ENCODE measurements at regions not wholly inside any gene's neighbourhood (a gene's known extent, or its start where the extent isn't known, plus 50 kb on each side); places are given as distances from the start of the nearest gene placed in this dataset.

GRCh38 chr10:56090914-56091540 is 270.0 kb downstream of the ZWINT start:
- no peaks in the 10 kb centered on the region for H3K9me3 ChIP-seq
- no peak overlapping the region for H3K4me3 ChIP-seq
- no peaks in the 10 kb centered on the region for H3K27me3 ChIP-seq (ENCODE audit: low read depth)
- no peaks in the 10 kb centered on the region for H3K4me1 ChIP-seq
- no peak for DNase-seq (ENCODE audit: low spot score in 2 of 2)
- H3K36me3 ChIP-seq (replicated peaks) = no peaks in the 10 kb centered on the region
- in situ Hi-C loops (cut with MboI; ENCODE audit: low sequenced_read_pairs) = no loop called here

DNA sequence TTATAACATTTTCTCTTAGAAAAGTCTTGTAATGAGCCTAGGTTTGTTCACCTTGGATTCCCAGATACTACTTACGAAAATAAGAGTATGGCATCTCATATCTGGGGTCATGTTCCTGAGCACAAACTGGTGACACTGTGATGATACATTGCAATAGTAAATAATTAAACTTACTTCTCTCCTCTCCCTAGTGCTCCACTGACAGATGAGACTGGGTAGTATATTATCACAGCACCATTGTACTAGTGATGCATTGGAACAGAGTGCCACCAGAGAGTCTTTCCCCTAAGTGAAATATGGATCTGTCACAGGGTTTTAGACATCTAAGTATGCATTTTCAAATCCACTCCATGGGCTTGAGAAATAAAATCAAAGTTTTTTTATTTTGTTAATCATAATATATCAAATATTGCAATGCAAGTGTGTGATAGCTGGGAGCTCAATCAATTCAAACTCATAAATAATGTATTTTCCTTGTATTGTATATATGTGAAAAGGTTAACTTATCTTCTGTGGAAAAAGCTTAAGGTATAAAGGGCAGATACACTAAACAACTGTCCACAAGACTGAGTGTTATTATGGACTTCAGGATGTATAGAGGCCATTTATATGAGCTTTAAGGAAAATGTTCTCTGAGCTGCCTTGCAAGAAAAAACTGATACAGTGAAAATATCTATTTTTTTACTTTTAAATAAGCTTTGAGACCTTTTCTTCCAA is 275.5 kb downstream of the ZWINT start:
- no peaks in the 10 kb centered on the region for H3K27me3 ChIP-seq (ENCODE audit: low read depth)
- in situ Hi-C loops (cut with MboI; ENCODE audit: low sequenced_read_pairs) = no loop called here
- no peaks in the 10 kb centered on the region for H3K36me3 ChIP-seq (replicated peaks)
- H3K4me3 ChIP-seq = no peak overlapping the region
- no peaks in the 10 kb centered on the region for H3K4me1 ChIP-seq
- DNase-seq (ENCODE audit: low spot score in 2 of 2) = no peak
- H3K9me3 ChIP-seq = no peaks in the 10 kb centered on the region

- Histone ChIP-seq H3K27me3 (ENCODE audit: low read depth) (no peaks in the 10 kb centered on the region), H3K9me3 (no peaks in the 10 kb centered on the region)
- in situ Hi-C loops (cut with MboI; ENCODE audit: low sequenced_read_pairs) = no loop called here
Measured at GRCh38 chr10:56082169-56082568, 278.9 kb downstream of the ZWINT start.

GRCh38 chr10:56068473-56069263 is 292.4 kb downstream of the ZWINT start:
- Histone ChIP-seq H3K9me3 (no peaks in the 10 kb centered on the region), H3K4me1 (no peaks in the 10 kb centered on the region), H3K27me3 (ENCODE audit: low read depth) (no peaks in the 10 kb centered on the region; the same call in 1 of the 2 replicates), H3K36me3 (replicated peaks) (no peaks in the 10 kb centered on the region), H3K4me3 (no peak overlapping the region)
- in situ Hi-C loops (cut with MboI; ENCODE audit: low sequenced_read_pairs) = no loop called here
- no peak for DNase-seq (ENCODE audit: low spot score in 2 of 2)

More at GRCh38 chr10:56082169-56082568, 278.9 kb downstream of the ZWINT start:
- Histone ChIP-seq H3K36me3 (replicated peaks) (no peaks in the 10 kb centered on the region), H3K4me1 (no peaks in the 10 kb centered on the region), H3K4me3 (no peak overlapping the region)
- DNase-seq (ENCODE audit: low spot score in 2 of 2) = no peak

DNA sequence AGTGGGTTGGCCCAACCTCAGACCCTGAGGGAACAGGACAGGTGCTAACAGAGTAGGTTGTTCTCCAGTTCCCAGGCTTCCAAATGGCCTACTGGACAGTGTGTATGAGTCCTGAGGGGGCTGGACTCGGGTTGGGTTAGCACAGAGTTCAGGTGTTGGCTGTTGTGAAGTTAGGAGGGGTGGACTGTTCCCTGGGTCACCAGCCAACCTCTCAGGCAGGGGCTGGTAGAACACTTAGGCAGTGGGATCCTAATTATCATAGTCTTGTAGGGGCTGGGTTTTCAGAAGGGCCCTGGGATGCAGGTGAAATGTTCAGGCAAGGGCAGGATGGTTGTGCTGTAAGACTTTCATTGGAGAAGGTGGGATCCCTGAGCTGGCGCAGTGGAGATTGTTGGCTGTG is 293.0 kb downstream of the ZWINT start:
- H3K36me3 ChIP-seq (replicated peaks) = no peaks in the 10 kb centered on the region

GRCh38 chr10:56063642-56064041 is 297.4 kb downstream of the ZWINT start:
- Histone ChIP-seq H3K4me1 (no peaks in the 10 kb centered on the region), H3K4me3 (no peak overlapping the region), H3K27me3 (ENCODE audit: low read depth) (no peaks in the 10 kb centered on the region), H3K36me3 (replicated peaks) (no peaks in the 10 kb centered on the region), H3K9me3 (no peaks in the 10 kb centered on the region)
- in situ Hi-C loops (cut with MboI; ENCODE audit: low sequenced_read_pairs) = no loop called here
- no peak for DNase-seq (ENCODE audit: low spot score in 2 of 2)

More for the DNA sequence above, 293.0 kb downstream of the ZWINT start:
- H3K4me1 ChIP-seq = no peaks in the 10 kb centered on the region
- no peak overlapping the region for H3K4me3 ChIP-seq
- no peaks in the 10 kb centered on the region for H3K9me3 ChIP-seq
- no peak for DNase-seq (ENCODE audit: low spot score in 2 of 2)
- in situ Hi-C loops (cut with MboI; ENCODE audit: low sequenced_read_pairs) = no loop called here
- no peaks in the 10 kb centered on the region for H3K27me3 ChIP-seq (ENCODE audit: low read depth)

DNA sequence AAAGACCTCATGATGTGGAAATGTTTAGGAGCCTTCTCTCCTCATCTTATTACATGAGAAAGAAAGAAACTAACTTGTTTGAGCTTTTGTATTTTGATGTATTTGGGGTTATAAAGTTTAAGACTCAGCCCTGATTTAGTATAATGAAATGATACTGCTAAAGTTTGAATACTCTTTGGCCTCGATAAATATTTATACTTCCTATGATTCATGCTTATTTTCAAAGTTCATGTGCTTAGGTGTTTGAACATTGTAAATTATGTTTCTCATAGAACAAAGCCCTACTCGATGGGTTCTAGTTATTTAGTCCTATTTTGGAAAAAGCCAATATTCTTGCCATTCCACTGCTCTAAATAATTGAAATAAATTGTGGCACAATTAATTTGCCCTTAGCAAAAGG is 303.2 kb downstream of the ZWINT start:
- in situ Hi-C loops (cut with MboI; ENCODE audit: low sequenced_read_pairs) = no loop called here
- DNase-seq (ENCODE audit: low spot score in 2 of 2) = no peak
- Histone ChIP-seq H3K9me3 (no peaks in the 10 kb centered on the region), H3K4me3 (no peak overlapping the region), H3K36me3 (replicated peaks) (no peaks in the 10 kb centered on the region), H3K27me3 (ENCODE audit: low read depth) (no peaks in the 10 kb centered on the region), H3K4me1 (no peaks in the 10 kb centered on the region)

DNA sequence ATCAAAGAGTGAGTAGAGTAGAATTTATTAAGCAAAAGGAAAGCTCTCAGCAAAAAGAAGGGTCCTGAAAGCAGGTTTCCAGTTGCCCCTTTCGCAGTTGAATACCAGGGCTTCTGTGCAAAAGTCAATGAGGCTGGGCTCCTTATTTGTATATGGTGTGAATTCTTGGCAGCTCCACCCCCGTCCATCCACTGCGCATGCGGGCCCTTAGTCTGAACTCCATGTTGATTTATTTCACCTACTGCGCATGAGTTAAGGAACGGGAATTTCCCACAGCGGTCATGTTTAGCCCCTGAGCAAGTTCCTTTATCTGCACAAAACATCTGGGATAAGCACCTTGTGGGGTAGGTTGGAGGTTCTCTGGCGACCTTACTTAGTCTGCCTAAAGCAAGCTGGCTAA is 325.6 kb downstream of the ZWINT start:
- H3K4me1 ChIP-seq = peaks cover 43% of the 10 kb centered on the region
- no peaks in the 10 kb centered on the region for H3K36me3 ChIP-seq (replicated peaks)
- H3K9me3 ChIP-seq = no peaks in the 10 kb centered on the region
- in situ Hi-C loops (cut with MboI; ENCODE audit: low sequenced_read_pairs) = no loop called here
- H3K27me3 ChIP-seq (ENCODE audit: low read depth) = no peaks in the 10 kb centered on the region
- no peak for DNase-seq (ENCODE audit: low spot score in 2 of 2)
- no peak overlapping the region for H3K4me3 ChIP-seq

DNA sequence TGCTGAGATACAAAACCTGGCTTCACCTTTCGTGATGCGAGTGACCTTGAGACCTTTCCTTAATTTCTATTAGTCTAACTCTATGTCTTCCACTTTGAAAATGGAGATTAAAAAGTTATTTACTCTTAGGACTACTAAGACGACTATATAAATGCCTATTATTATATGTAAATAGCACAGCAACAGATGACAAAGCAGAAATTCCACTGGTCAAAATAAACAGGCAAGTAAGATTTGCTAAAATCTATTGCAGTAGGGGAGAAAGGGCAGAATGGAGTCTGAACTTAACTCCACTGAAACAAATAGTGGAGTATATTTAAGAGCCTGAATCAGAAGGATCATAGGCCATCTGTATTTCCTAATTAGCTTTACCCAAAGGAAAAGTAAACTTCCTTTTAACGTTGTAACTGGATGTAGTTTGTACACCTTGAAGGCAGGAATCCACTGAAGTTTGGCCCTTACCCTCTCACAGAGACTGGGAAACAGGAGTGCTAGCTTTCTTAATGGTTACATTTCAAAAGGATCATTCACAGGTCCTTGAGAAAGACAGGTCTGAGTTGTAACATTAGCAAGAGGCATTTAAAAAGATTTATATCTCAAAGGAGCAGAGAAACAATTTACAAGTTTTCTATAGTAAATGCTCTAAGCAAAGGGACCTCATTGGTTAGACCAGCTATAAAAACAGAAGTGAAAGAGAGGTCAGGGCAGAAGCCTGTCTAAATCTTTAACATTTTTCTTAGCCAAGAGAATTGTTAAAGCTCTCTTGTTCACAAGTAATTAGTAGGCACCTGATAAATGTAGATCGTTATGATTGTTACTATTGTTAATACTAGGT is 332.5 kb downstream of the ZWINT start:
- in situ Hi-C loops (cut with MboI; ENCODE audit: low sequenced_read_pairs) = no loop called here
- no peaks in the 10 kb centered on the region for H3K36me3 ChIP-seq (replicated peaks)
- peak in 1 of 2 experiments; percentile 63 for DNase-seq (ENCODE audit: low spot score in 2 of 2)
- no peaks in the 10 kb centered on the region for H3K9me3 ChIP-seq
- no peak overlapping the region for H3K4me3 ChIP-seq
- peaks cover 16% of the 10 kb centered on the region for H3K4me1 ChIP-seq
- no peaks in the 10 kb centered on the region for H3K27me3 ChIP-seq (ENCODE audit: low read depth)

DNA sequence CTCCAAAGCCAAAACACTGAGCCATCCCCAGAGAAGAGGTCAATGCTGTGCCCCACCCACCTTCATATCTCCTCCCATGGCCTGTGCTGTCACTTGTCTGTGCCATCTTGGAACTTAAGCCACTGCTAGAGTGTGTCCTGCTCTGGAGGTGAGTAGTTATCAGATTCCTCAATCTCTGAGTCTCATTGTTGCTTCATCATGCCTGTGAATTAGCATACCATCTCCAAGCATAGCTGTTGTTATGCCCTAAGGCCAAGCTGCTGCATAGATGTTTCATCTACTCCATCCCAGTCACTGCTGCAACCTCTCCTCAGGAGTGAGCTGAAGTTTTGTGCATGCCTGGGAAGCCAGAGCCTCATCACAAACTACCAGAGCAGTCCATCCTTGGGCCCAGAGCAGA is 349.0 kb downstream of the ZWINT start:
- Histone ChIP-seq H3K27me3 (ENCODE audit: low read depth) (no peaks in the 10 kb centered on the region), H3K36me3 (replicated peaks) (no peaks in the 10 kb centered on the region), H3K4me1 (no peaks in the 10 kb centered on the region), H3K9me3 (no peaks in the 10 kb centered on the region), H3K4me3 (no peak overlapping the region)
- DNase-seq (ENCODE audit: low spot score in 2 of 2) = peak in 1 of 2 experiments; percentile 4
- in situ Hi-C loops (cut with MboI; ENCODE audit: low sequenced_read_pairs) = no loop called here

DNA sequence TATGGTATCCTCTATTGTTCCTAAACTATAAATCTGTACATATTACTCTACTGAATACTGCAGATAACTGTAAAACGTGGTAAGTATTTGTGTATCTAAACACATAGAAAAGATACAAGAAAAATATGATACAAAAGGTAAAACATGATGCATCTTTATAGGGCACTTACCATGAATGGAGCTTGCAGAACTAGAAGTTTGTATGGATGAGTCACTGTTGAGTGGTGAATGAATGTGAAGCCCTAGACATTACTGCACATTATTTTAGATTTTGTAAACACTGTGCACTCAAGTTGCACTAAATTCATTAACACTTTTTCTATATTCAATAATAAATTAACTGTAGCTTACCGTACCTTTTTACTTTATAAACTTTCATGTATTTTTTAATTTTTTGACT is 357.5 kb downstream of the ZWINT start:
- no peak for DNase-seq (ENCODE audit: low spot score in 2 of 2)

DNA sequence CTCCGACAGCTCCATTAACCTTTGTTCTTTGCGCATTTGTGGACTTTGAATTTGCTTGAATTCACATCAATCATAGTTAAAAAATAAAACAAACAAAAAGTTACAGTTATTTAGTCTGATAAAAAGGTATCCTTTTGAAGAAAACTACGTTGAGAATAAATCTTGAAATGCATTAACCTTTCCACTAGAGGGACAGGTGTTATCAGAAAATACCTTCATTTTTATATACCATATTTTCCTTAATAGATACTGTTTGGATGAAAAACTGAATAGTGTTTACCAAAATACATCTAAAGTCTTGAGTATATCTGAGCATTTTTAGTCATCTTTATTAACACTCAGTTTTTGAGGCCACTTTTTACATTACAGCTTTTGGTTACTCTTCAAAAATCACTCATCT is 371.9 kb downstream of the ZWINT start:
- no peaks in the 10 kb centered on the region for H3K9me3 ChIP-seq
- DNase-seq (ENCODE audit: low spot score in 2 of 2) = no peak
- no peaks in the 10 kb centered on the region for H3K4me1 ChIP-seq
- H3K4me3 ChIP-seq = no peak overlapping the region
- in situ Hi-C loops (cut with MboI; ENCODE audit: low sequenced_read_pairs) = no loop called here
- H3K27me3 ChIP-seq (ENCODE audit: low read depth) = no peaks in the 10 kb centered on the region
- no peaks in the 10 kb centered on the region for H3K36me3 ChIP-seq (replicated peaks)

More for the DNA sequence above, 357.5 kb downstream of the ZWINT start:
- Histone ChIP-seq H3K27me3 (ENCODE audit: low read depth) (no peaks in the 10 kb centered on the region), H3K9me3 (no peaks in the 10 kb centered on the region), H3K36me3 (replicated peaks) (no peaks in the 10 kb centered on the region), H3K4me3 (no peak overlapping the region), H3K4me1 (no peaks in the 10 kb centered on the region)
- in situ Hi-C loops (cut with MboI; ENCODE audit: low sequenced_read_pairs) = no loop called here

DNA sequence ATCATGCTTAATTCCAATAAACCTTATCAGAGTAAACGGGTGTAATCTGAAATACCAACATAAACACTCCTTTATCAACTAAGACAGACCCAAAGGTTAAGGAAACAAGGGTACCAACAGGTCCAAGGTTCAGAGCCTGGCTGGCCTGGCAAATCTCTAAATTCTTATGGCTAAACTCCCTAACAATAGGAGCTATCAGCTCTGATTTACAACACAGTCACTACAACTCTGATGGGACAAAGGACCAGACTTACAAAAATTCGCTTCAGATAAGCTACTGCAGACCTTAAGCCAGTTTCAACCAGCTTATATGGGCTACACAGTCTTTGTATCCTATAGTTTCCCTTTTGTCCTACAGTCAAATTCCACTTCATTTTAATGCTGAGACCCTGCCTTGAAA is 381.9 kb downstream of the ZWINT start:
- no peaks in the 10 kb centered on the region for H3K9me3 ChIP-seq
- no peak overlapping the region for H3K4me3 ChIP-seq
- peak; percentile 4 to 10 for DNase-seq (ENCODE audit: low spot score in 2 of 2)
- H3K27me3 ChIP-seq (ENCODE audit: low read depth) = no peaks in the 10 kb centered on the region
- in situ Hi-C loops (cut with MboI; ENCODE audit: low sequenced_read_pairs) = no loop called here
- H3K36me3 ChIP-seq (replicated peaks) = no peaks in the 10 kb centered on the region
- H3K4me1 ChIP-seq = no peaks in the 10 kb centered on the region
